ENCODE measurements at regions not wholly inside any gene's neighbourhood (a gene's known extent, or its start where the extent isn't known, plus 50 kb on each side); places are given as distances from the start of the nearest gene placed in this dataset.

DNA sequence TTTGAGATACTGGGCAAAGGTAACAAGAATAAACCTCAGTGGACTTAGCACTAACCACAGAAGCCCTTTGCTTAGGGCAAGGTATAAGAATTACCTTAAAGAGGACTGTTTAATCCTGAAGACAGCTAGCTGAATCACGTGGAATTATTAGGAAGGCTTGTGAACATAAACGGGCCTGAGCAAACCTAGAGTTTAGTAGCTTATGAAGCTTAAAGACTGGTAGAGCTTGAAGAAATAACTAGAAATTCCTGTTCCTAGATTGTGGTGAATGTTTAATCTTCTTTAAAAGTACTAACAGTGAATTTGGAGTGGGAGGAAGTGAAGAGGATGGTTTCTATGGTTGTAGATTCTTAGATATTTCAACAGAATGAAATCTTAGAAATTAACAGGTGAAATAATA, 428.9 kb upstream of the THRB start:
- DNase-seq (ENCODE audit: low spot score), result no peak

- DNase-seq (ENCODE audit: low spot score), result peak; percentile 22
Observed at GRCh38 chr3:24929521-24929920, 434.9 kb upstream of the THRB start.

GRCh38 chr3:24933401-24933800, 438.8 kb upstream of the THRB start:
- DNase-seq (ENCODE audit: low spot score), result no peak

GRCh38 chr3:24936574-24936973, 441.9 kb upstream of the THRB start:
- DNase-seq (ENCODE audit: low spot score), result no peak

GRCh38 chr3:24937228-24937627, 442.6 kb upstream of the THRB start:
- DNase-seq (ENCODE audit: low spot score), result no peak

DNA sequence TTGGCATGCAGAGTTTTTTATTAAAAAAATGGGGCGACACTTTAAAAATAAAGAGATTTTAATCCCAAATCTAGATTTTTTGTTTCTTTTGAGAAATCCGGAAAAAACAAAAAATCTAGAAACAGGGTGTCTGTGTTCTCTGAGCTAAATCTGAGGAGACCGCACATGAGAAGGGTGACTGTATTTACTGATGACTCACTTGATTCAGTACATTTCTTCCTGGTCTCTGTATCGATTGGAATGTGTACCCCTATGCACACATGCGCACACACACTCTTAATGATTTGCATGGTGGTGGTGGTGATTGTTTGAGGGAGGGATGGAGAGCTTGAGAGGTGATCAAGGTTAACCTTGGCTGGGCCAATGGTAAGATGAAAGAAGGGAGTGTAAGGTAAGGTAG, 443.1 kb upstream of the THRB start:
- DNase-seq (ENCODE audit: low spot score), result no peak

DNA sequence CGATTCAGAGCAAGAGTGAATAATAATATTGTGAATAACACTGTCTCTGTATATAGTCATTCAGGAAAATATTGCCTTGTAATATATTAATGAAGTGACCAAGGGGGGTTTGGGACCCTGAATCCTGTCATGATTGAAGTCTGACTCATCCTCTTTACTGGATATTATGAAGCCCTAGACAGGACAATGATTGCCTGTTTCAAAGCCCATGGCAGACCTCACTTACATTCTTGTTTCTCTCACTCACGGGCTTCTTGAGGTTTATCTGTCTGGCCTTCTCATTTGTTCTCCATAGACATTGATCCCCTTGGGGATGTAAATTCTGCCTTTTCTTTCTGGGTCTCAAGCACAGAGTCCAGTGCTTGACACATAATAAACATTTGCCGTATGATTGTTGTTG, 449.3 kb upstream of the THRB start:
- no peak for DNase-seq (ENCODE audit: low spot score)

DNA sequence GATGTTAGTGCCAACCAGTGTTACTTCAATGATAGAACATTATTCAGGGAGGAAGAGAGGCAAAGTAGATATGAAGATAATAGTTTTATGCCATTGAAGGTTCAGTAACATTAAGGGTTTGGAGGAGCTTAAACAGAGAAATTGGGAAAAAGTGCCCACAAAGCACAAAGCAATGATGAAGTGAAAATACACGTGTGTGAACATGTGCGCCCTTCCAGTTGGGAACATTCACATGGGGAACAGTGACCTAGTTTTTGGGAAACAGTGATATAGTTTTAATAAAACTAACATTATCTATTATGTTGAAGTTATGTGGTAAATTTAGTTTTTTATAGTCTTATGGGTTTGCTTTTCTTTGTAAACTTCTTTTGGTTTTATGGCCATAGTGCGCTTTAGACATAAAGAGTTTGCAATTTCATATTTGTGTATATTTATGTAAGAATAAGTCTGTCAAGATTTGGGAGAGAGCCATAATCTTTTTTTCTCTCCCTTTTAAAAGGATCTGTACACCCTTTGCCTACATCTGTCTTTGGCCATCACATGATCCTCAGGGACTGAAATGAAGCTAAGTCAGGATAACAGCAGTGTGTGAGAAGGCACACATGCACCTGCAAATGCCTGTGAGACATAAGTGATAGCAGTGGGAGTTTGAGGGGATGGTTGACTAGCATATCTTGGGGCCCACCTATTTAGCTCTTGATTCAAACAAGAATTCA, 450.3 kb upstream of the THRB start:
- DNase-seq (ENCODE audit: low spot score), result no peak

DNA sequence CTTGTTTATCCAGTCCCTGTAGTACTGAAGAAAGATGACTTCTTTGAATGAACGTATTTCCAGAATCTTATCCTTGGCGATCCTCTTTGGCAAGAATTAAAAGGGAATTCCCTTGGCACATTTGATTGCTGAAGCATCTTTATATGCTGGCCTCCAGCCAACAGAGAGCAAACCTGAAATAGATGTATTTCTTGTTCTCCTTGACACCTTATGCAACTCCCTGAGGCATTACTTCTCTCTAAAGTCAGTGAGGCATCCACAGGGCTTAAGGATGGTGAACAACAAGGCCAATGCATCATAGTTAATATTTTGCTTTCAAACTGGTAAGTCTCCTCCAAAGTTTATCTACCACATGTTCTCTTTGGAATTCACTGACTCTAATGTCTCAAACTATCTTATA, 450.9 kb upstream of the THRB start:
- DNase-seq (ENCODE audit: low spot score), result no peak

DNA sequence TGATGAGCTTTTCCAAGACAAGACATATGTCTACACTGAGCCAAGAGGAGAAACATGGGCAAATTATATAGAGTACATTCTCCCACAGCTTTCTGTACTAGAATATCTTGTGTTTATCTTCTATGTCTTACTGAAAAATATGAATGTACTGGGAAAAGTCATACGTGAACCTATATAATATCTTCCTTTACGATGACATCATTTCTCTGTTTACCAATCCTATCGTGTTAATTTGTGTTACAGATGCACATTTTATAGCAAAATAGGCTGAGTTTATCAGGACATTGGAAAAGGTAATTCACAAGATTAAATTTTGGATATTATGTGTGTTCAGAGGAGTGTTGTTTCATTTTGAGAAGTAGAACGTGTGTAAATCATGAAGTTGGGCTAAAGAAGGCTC, 452.5 kb upstream of the THRB start:
- DNase-seq (ENCODE audit: low spot score), result no peak

DNA sequence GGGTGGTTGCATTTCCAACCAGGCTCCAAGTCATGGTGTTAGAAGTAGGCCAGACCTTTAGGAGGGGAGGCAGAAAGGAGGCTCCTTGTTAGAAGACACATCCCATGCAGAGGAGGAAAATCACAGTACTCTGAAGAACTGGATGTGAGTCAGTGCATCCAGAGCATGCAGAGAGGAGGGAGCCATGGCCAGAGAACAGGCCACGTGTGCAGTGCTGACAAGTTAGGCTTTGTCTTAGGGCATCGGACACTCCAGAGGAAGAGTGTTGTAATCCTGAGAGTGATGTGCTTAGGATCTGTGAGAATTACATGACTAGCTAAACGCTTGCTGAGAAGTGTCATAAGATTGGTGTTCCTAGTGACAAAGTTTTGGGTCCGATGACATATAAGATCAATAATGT, 456.5 kb upstream of the THRB start:
- DNase-seq (ENCODE audit: low spot score), result no peak

DNA sequence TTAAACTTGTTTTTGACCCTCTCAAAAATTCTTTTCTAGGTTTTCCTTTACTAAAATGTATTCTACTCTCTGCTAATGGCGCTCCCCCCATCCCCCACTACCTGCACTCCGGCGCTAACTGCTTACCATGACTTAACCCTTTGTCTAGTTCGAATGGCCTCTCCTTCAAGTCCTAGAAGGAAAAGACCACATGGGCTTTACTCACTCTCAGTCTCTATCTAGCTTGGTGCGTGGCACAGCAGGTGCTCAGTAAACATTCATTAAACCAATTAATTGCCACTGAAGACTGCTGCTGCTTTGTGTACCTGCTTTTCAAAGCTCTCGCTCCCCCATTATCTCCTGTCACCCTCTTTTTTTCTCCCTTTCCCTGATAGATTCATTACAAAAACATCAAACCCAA, 457.7 kb upstream of the THRB start:
- DNase-seq (ENCODE audit: low spot score), result no peak

GRCh38 chr3:24953060-24953771, 458.6 kb upstream of the THRB start:
- DNase-seq (ENCODE audit: low spot score), result no peak

- no peak for DNase-seq (ENCODE audit: low spot score)
Observed at GRCh38 chr3:24956613-24957012, 462.0 kb upstream of the THRB start.

- no peak for DNase-seq (ENCODE audit: low spot score)
Observed at GRCh38 chr3:24958271-24958670, 463.6 kb upstream of the THRB start.

GRCh38 chr3:24958910-24959447, 464.3 kb upstream of the THRB start:
- DNase-seq (ENCODE audit: low spot score), result no peak

DNA sequence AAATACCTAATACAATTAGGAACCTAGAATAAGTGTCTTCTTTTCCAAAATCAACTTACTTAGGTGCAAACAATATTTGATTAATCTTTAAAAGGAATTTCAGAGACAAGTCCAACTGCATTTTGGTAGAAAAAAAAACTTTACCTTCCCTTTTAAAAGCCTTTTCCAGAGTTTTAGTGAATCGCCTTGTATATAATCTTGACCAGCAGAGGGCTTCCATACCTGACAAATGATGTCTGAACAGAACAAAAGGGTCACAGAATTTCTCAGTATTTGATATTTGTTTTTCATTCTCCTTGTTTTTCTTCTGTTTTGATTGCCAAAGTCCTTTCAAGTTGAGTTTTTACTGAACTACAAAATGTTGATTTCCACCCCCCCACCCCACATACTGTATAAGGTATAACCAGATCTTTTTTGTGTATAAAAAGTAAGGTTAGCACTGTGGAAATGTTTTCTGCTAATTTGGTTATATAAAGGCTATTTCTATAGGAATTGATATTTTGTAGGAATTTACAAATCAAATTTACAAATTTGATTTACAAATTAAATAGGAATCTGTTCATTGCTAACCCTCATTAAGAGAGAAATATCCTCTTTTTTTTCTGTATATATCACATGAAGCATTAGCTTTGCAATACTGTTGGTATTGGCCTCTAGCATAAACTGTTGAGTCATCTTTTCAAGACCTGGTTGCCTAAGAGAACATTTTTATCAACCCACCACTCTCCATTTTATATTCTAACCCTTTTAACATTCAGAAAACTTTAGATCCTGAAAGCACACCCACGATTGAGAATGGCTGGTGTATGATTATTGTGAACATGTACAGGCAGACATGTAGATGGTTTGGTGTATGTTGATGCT, 464.1 kb upstream of the RARB start:
- DNase-seq (ENCODE audit: low spot score), result peak; percentile 50

GRCh38 chr3:24965706-24966385, 462.2 kb upstream of the RARB start:
- DNase-seq (ENCODE audit: low spot score), result no peak

DNA sequence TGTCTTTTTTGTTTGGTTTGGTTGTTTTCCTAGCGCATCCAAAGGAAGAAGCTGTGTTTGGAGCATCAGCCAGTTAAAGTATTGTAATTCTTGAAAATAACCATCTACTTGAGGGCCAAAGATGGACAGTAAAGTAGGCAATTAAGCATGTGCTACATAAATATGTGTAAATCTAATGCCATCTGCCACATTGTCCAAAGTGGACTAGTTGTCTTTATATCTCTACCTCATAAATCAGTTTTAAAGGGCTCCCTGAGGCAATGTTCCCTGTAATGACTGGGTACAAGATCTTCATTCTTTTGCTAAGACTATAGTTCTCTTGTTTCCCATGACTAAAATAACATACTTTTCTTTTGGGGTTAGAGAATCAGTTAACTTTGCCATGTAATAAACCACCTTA, 460.0 kb upstream of the RARB start:
- DNase-seq (ENCODE audit: low spot score), result no peak

GRCh38 chr3:24972491-24972890, 455.6 kb upstream of the RARB start:
- no peak for DNase-seq (ENCODE audit: low spot score)

DNA sequence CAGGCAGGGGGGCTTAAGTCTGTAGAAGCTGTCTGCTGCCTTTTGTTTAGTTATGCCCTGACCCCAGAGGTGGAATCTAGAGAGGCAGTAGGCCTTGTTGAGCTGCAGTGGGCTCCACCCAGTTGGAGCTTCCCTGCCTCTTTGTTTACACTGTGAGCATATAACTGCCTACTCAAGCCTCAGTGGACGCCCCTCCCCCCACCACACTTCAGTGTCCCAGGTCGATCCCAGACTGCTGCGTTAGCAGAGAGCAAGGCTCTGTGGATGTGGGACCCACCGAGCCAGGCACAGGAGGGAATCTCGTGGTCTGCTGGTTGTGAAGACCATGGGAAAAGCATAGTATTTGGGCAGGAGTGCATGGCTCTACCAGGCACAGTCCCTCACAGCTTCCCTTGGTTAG, 446.8 kb upstream of the RARB start:
- no peak for DNase-seq (ENCODE audit: low spot score)

DNA sequence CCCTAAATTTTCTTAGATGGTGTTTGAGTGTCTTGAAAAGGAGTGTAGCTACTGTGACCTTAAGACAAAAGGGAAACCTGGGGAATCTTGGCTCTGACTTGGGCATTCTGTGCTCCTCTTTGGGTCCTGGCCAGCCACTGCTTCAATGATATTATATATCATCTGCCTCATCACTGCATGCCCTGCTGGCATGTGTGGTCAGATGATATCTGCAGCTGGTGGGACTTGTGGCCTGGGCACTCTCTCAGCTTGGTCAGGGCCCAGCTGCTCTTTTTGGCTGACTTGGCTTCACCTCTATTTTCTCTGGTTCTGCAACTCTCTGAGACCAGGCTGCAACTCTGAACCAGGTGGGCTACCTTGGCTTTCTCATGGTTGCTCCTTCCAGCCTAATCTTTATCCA, 446.1 kb upstream of the RARB start:
- no peak for DNase-seq (ENCODE audit: low spot score)
